ENCODE measurements at regions not wholly inside any gene's neighbourhood (a gene's known extent, or its start where the extent isn't known, plus 50 kb on each side); places are given as distances from the start of the nearest gene placed in this dataset.

DNA sequence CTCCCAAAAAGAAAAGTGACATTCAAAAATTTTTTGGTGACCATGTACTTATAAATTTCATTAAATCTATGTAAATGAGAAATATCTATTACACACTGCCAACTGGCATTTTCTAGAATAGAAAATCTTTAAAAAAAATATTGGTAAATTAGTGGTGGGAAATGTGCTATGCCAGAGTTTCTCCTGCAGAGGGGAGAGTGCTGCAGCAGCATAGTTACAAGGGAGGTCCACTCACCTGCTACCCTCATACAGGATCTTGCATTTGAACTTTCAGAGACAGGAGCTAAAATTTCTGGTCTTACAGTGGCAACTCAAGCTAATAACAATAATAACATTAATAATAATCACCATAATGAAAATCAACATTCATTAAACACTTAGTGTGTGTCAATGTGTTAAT, 459.6 kb downstream of the NSUN3 start:
- TF ChIP-seq, protein P1, sequence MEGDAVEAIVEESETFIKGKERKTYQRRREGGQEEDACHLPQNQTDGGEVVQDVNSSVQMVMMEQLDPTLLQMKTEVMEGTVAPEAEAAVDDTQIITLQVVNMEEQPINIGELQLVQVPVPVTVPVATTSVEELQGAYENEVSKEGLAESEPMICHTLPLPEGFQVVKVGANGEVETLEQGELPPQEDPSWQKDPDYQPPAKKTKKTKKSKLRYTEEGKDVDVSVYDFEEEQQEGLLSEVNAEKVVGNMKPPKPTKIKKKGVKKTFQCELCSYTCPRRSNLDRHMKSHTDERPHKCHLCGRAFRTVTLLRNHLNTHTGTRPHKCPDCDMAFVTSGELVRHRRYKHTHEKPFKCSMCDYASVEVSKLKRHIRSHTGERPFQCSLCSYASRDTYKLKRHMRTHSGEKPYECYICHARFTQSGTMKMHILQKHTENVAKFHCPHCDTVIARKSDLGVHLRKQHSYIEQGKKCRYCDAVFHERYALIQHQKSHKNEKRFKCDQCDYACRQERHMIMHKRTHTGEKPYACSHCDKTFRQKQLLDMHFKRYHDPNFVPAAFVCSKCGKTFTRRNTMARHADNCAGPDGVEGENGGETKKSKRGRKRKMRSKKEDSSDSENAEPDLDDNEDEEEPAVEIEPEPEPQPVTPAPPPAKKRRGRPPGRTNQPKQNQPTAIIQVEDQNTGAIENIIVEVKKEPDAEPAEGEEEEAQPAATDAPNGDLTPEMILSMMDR (IDR thresholded peaks at IDR 0.05): 0 out of 2 replicates have a peak, but pooled peaks have one; percentile 25
- no peak for TF ChIP-seq NFYB (CRISPR knock-in tag; conservative IDR thresholded peaks at IDR 0.05; ENCODE audit: low read depth)
- TF ChIP-seq ZSCAN18 (CRISPR knock-in tag; IDR thresholded peaks at IDR 0.05): no peak
- TF ChIP-seq PREB (CRISPR knock-in tag; IDR thresholded peaks at IDR 0.05; ENCODE audit: borderline replicate concordance): no peak
- TF ChIP-seq ZNF138 (CRISPR knock-in tag; conservative IDR thresholded peaks at IDR 0.05): no peak
- TF ChIP-seq SP1 (CRISPR knock-in tag; conservative IDR thresholded peaks at IDR 0.05): no peak

Data from WTC11 (cell line).